H1 (cell line): ENCODE measurements at regions not wholly inside any gene's neighbourhood (a gene's known extent, or its start where the extent isn't known, plus 50 kb on each side); places are given as distances from the start of the nearest gene placed in this dataset.

Source experiments
- CTCF ChIA-PET: fragments of 300-600 bp; sonication (Branson Sonifier 250); formaldehyde crosslinking; loops from one replicate; lab custom pipeline; 2021; ENCODE audit not compliant: partially characterized antibody; lab: Charles Lee
- POLR2A ChIA-PET: fragments of 300-600 bp; sonication (Branson Sonifier 250); formaldehyde crosslinking; loops from one replicate; lab custom pipeline; 2021; ENCODE audit warnings: inconsistent platforms; ENCODE audit not compliant: partially characterized antibody; lab: Charles Lee
- DNase-seq, 2 experiments: peaks; one replicate each; pipeline versions ENCODE4 v3.0.0 to v3.0.0-alpha.2; 2010 to 2022; ENCODE audit warnings: low spot score in 2 of 2, low read depth in 1 of 2, mixed read lengths in 1 of 2
- FAIRE-seq: peaks from 2 replicates; lab custom pipeline; 2011; peaks lifted over from hg19 to GRCh38; lab: Jason Lieb, UNC
- H2AFZ ChIP-seq: 2 replicates; pipeline ENCODE4 v1.8.1; 2012; ENCODE audit warnings: low read length, inconsistent platforms
- H2AK5ac ChIP-seq: 2 replicates; pipeline ENCODE4 v1.6.1; 2013; ENCODE audit warnings: low read depth, low read length
- H2BK120ac ChIP-seq: replicated peaks from 2 replicates; pipeline ENCODE3; 2013; ENCODE audit warnings: low read depth, low read length, inconsistent platforms
- H2BK12ac ChIP-seq: 2 replicates; pipeline ENCODE4 v1.6.1; 2013; ENCODE audit warnings: low read depth, low read length
- H2BK15ac ChIP-seq: 2 replicates; pipeline ENCODE4 v1.6.1; 2013; ENCODE audit warnings: low read length
- H2BK20ac ChIP-seq: 2 replicates; pipeline ENCODE4 v1.6.1; 2013; ENCODE audit warnings: low read length
- H2BK5ac ChIP-seq: 2 replicates; pipeline ENCODE4 v1.6.1; 2013; ENCODE audit warnings: low read depth, low read length
- H3K14ac ChIP-seq: 2 replicates; pipeline ENCODE4 v1.6.1; 2013; ENCODE audit warnings: inconsistent platforms; ENCODE audit not compliant: insufficient read length
- H3K18ac ChIP-seq: 2 replicates; pipeline ENCODE4 v1.6.1; 2013; ENCODE audit warnings: low read length; ENCODE audit errors: extremely low read depth
- H3K23ac ChIP-seq: 2 replicates; pipeline ENCODE4 v1.6.1; 2013; ENCODE audit warnings: inconsistent platforms; ENCODE audit not compliant: insufficient read length
- H3K23me2 ChIP-seq: 2 replicates; pipeline ENCODE4 v1.6.1; 2013; ENCODE audit warnings: low read depth, low read length
- H3K27ac ChIP-seq: 2 replicates; pipeline ENCODE4 v1.6.1; 2011; ENCODE audit warnings: low read depth, low read length, inconsistent platforms
- H3K27me3 ChIP-seq, 4 experiments: replicated peaks in 1 of 4; 1 replicate in 1 of 4; 2 replicates in 3 of 4; pipeline versions ENCODE4 v1.6.1 to v1.8.1; 2011 to 2013; ENCODE audit warnings: low read length in 3 of 4, mild to moderate bottlenecking in 3 of 4, inconsistent platforms in 2 of 4, mixed read lengths in 2 of 4, moderate library complexity in 1 of 4; ENCODE audit not compliant: control insufficient read depth in 3 of 4, insufficient read depth in 3 of 4; ENCODE audit errors: extremely low read depth in 1 of 4
- H3K36me3 ChIP-seq, 4 experiments: 2 replicates each; pipeline versions ENCODE4 v1.6.1 to v1.8.1; 2011 to 2013; ENCODE audit warnings: mild to moderate bottlenecking in 4 of 4, low read length in 3 of 4, moderate library complexity in 2 of 4, control low read depth in 1 of 4, inconsistent platforms in 1 of 4; ENCODE audit not compliant: insufficient read depth in 4 of 4, control insufficient read depth in 2 of 4
- H3K4ac ChIP-seq: replicated peaks from 2 replicates; pipeline ENCODE3; 2013; ENCODE audit warnings: low read length, low read depth, mixed read lengths, inconsistent platforms; ENCODE audit not compliant: insufficient read length
- H3K4me1 ChIP-seq, 4 experiments: replicated peaks in 1 of 4; 1 replicate in 1 of 4; 2 replicates in 3 of 4; pipeline versions ENCODE4 v1.6.1 to v1.8.1; 2011 to 2013; ENCODE audit warnings: low read length in 3 of 4, inconsistent platforms in 2 of 4, mixed read lengths in 1 of 4; ENCODE audit not compliant: insufficient read depth in 4 of 4, control insufficient read depth in 3 of 4
- H3K4me2 ChIP-seq, 2 experiments: 2 replicates each; pipeline versions ENCODE4 v1.6.1 to v1.8.1; 2011 to 2013; ENCODE audit warnings: low read depth in 2 of 2, low read length in 2 of 2, control low read depth in 1 of 2, inconsistent platforms in 1 of 2, mild to moderate bottlenecking in 1 of 2; ENCODE audit not compliant: insufficient read depth in 1 of 2
- H3K4me3 ChIP-seq, 4 experiments: fragments of 200-600, 300-600 bp in 1 of 4; sonication (generic), shearing (Covaris generic), sonication (Bioruptor Twin) in 1 of 4; 2 replicates each; pipeline versions ENCODE4 v1.5.1 to v1.8.1; 2011 to 2016; ENCODE audit warnings: low read length in 4 of 4, low read depth in 3 of 4, control low read depth in 2 of 4, inconsistent platforms in 2 of 4, mild to moderate bottlenecking in 2 of 4, mixed read lengths in 1 of 4, moderate library complexity in 1 of 4; ENCODE audit not compliant: insufficient read depth in 2 of 4; ENCODE audit errors: extremely low read depth in 1 of 4
- H3K56ac ChIP-seq: replicated peaks from 2 replicates; pipeline ENCODE3; 2013; ENCODE audit warnings: low read depth, mild to moderate bottlenecking, mixed read lengths, low read length, inconsistent platforms; ENCODE audit not compliant: insufficient read length
- H3K79me1 ChIP-seq: 2 replicates; pipeline ENCODE4 v1.6.1; 2013; ENCODE audit warnings: low read depth, low read length, control low read depth
- H3K79me2 ChIP-seq, 2 experiments: 2 replicates each; pipeline versions ENCODE4 v1.6.1 to v1.8.1; 2012 to 2013; ENCODE audit warnings: low read length in 2 of 2, mild to moderate bottlenecking in 2 of 2, inconsistent platforms in 1 of 2; ENCODE audit not compliant: insufficient read depth in 2 of 2, control insufficient read depth in 1 of 2
- H3K9ac ChIP-seq, 4 experiments: replicated peaks in 1 of 4; 1 replicate in 1 of 4; 2 replicates in 3 of 4; pipeline versions ENCODE4 v1.6.1 to v1.8.1; 2011 to 2013; ENCODE audit warnings: low read depth in 3 of 4, low read length in 3 of 4, control low read depth in 2 of 4, mild to moderate bottlenecking in 2 of 4, moderate library complexity in 2 of 4, inconsistent platforms in 1 of 4; ENCODE audit errors: extremely low read depth in 1 of 4
- H3K9me3 ChIP-seq, 2 experiments: 2 replicates each; pipeline versions ENCODE4 v1.6.1 to v1.8.1; 2012 to 2013; ENCODE audit warnings: mild to moderate bottlenecking in 2 of 2, moderate library complexity in 2 of 2, control low read depth in 1 of 2, inconsistent platforms in 1 of 2, low read depth in 1 of 2, low read length in 1 of 2, mixed read lengths in 1 of 2; ENCODE audit not compliant: insufficient read depth in 2 of 2
- H4K20me1 ChIP-seq, 2 experiments: replicated peaks in 1 of 2; 2 replicates each; pipeline versions ENCODE3 to v1.8.1; 2011 to 2013; ENCODE audit warnings: inconsistent platforms in 2 of 2, low read length in 2 of 2, mild to moderate bottlenecking in 1 of 2; ENCODE audit not compliant: insufficient read depth in 2 of 2, control insufficient read depth in 1 of 2
- H4K5ac ChIP-seq: 2 replicates; pipeline ENCODE4 v1.6.1; 2013; ENCODE audit warnings: low read length, low read depth, mixed read lengths, inconsistent platforms; ENCODE audit not compliant: insufficient read length
- H4K8ac ChIP-seq: 2 replicates; pipeline ENCODE4 v1.8.0; 2013; ENCODE audit warnings: mild to moderate bottlenecking, moderate library complexity, low read length, inconsistent platforms; ENCODE audit not compliant: insufficient read depth; ENCODE audit errors: extremely low read depth
- H4K91ac ChIP-seq: replicated peaks from 2 replicates; pipeline ENCODE3; 2013; ENCODE audit warnings: low read length, mixed read lengths, inconsistent platforms; ENCODE audit not compliant: insufficient read length
- CBX5 ChIP-seq: fragments of 300-800, 300-1000 bp; sonication (generic); IDR thresholded peaks from 2 replicates; pipeline ENCODE4 v1.7.1; 2016; ENCODE audit warnings: antibody characterized with exemption, low read length, low read depth
- EP300 ChIP-seq, 2 experiments: IDR thresholded peaks; 1 replicate in 1 of 2; 2 replicates in 1 of 2; pipeline ENCODE4 v1.6.1; 2011 to 2012; ENCODE audit warnings: low read depth in 2 of 2, low read length in 2 of 2, mild to moderate bottlenecking in 2 of 2, borderline replicate concordance in 1 of 2, inconsistent platforms in 1 of 2, moderate library complexity in 1 of 2
- HDAC6 ChIP-seq: IDR thresholded peaks from one replicate; pipeline ENCODE4 v1.7.1; 2012; ENCODE audit warnings: low read depth, mild to moderate bottlenecking, inconsistent platforms, low read length, moderate library complexity
- POLR2AphosphoS5 ChIP-seq: IDR thresholded peaks from 2 replicates; pipeline ENCODE4 v1.6.1; 2011; ENCODE audit warnings: low read depth, low read length
- SIX5 ChIP-seq: IDR thresholded peaks from 2 replicates; pipeline ENCODE4 v1.6.1; 2011; ENCODE audit warnings: mild to moderate bottlenecking, low read depth, low read length
- SP4 ChIP-seq: IDR thresholded peaks from 2 replicates; pipeline ENCODE4 v1.6.1; 2012; ENCODE audit warnings: low read length, inconsistent platforms
- SRF ChIP-seq: IDR thresholded peaks from 2 replicates; pipeline ENCODE4 v1.6.1; 2011; ENCODE audit warnings: mild to moderate bottlenecking, low read depth, low read length, moderate library complexity
- TBP ChIP-seq: IDR thresholded peaks from 2 replicates; pipeline ENCODE4 v1.6.1; 2011; ENCODE audit warnings: low read depth, low read length, improper control_type of control experiment
- WGBS, 2 experiments: shearing (Covaris generic) in 1 of 2; methylation state at CpG; one replicate each; pipeline versions ENCODE4 v1.1.6 to v1.1.7; 2013 to 2015; ENCODE audit warnings: low lambda C conversion rate in 2 of 2, mixed read lengths in 2 of 2, inconsistent platforms in 1 of 2, low coverage in 1 of 2, missing lambda C conversion rate in 1 of 2; ENCODE audit not compliant: insufficient replicate concordance in 2 of 2, insufficient coverage in 1 of 2, insufficient read length in 1 of 2; ENCODE audit errors: extremely low coverage in 1 of 2, missing lambda C conversion rate in 1 of 2; 5-methylcytosine and 5-hydroxymethylcytosine counted together
- TF ChIP-seq, protein P1 (sequence below): IDR thresholded peaks from 2 replicates; pipeline ENCODE4 v1.6.1; 2011; ENCODE audit warnings: low read length, improper control_type of control experiment
- TF ChIP-seq, protein P2 (sequence below): IDR thresholded peaks from 2 replicates; pipeline ENCODE4 v1.6.1; 2011; ENCODE audit warnings: low read depth, mild to moderate bottlenecking, low read length; ENCODE audit not compliant: insufficient read depth
- TF ChIP-seq, protein P3 (sequence below): IDR thresholded peaks from 2 replicates; pipeline ENCODE4 v1.6.1; 2012; ENCODE audit warnings: inconsistent platforms

GRCh38 chr12:87086118-87086891 lies 830.1 kb upstream of the MGAT4C start:
- Histone ChIP-seq H2AFZ (no peak overlapping the region), H3K4me2 (no peak overlapping the region), H2BK12ac (no peak overlapping the region), H3K9ac (no peak overlapping the region), H3K23ac (no peak overlapping the region), H4K5ac (no peak overlapping the region), H4K8ac (no peak overlapping the region), H2BK5ac (no peak overlapping the region), H3K4ac (no peak overlapping the region), H2BK120ac (no peak overlapping the region), H3K36me3 (no peaks in the 10 kb centered on the region), H2BK15ac (no peak overlapping the region), H3K23me2 (no peaks in the 10 kb centered on the region), H3K27me3 (no peaks in the 10 kb centered on the region), H2AK5ac (no peak overlapping the region), H3K56ac (no peak overlapping the region), H4K91ac (no peak overlapping the region), H3K27ac (no peak overlapping the region), H3K79me1 (no peaks in the 10 kb centered on the region), H3K14ac (no peak overlapping the region), H3K4me3 (no peak overlapping the region), H3K18ac (no peak overlapping the region), H3K4me1 (no peaks in the 10 kb centered on the region), H3K9me3 (no peaks in the 10 kb centered on the region), H2BK20ac (no peak overlapping the region), H3K79me2 (no peaks in the 10 kb centered on the region), H4K20me1 (no peaks in the 10 kb centered on the region)
- WGBS, 2 experiments, result 84% methylated on average over 3 of the region's 3 CpGs; no CpG with 5 or more reads in 1 of the 2 experiments
- POLR2A ChIA-PET, result no interaction called here
- CTCF ChIA-PET, result no interaction called here
- FAIRE-seq, result no peak
- DNase-seq, result no peak
- no peak for TF ChIP-seq SRF
- no peak for TF ChIP-seq SP4
- no peak for TF ChIP-seq CBX5
- no peak for TF ChIP-seq EP300 (IDR thresholded peaks at IDR 0.05; ENCODE audit: borderline replicate concordance in 1 of 2, low read depth in 2 of 2, low read length in 2 of 2)
- TF ChIP-seq, protein P1, sequence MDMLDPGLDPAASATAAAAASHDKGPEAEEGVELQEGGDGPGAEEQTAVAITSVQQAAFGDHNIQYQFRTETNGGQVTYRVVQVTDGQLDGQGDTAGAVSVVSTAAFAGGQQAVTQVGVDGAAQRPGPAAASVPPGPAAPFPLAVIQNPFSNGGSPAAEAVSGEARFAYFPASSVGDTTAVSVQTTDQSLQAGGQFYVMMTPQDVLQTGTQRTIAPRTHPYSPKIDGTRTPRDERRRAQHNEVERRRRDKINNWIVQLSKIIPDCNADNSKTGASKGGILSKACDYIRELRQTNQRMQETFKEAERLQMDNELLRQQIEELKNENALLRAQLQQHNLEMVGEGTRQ, result no peak
- TF ChIP-seq HDAC6, result no peak
- TF ChIP-seq TBP, result no peak
- no peak for TF ChIP-seq SIX5
- TF ChIP-seq POLR2AphosphoS5, result no peak
- TF ChIP-seq, protein P2, sequence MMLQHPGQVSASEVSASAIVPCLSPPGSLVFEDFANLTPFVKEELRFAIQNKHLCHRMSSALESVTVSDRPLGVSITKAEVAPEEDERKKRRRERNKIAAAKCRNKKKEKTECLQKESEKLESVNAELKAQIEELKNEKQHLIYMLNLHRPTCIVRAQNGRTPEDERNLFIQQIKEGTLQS, result no peak
- TF ChIP-seq, protein P3, sequence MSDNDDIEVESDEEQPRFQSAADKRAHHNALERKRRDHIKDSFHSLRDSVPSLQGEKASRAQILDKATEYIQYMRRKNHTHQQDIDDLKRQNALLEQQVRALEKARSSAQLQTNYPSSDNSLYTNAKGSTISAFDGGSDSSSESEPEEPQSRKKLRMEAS, result no peak
